Nephron (organoid): ENCODE measurements at regions not wholly inside any gene's neighbourhood (a gene's known extent, or its start where the extent isn't known, plus 50 kb on each side); places are given as distances from the start of the nearest gene placed in this dataset.
"Not testable (repeated sequence)": the region's sequence is repeated elsewhere in the genome, so short reads cannot be mapped to it uniquely, and the experiment has no call there.

Experiments used
- H3K27ac Mint-ChIP-seq, 3 experiments: 2 replicates each; pipeline ENCODE4 v1.8.0; 2020; ENCODE audit warnings: mixed read lengths in 3 of 3, mild to moderate bottlenecking in 2 of 3, moderate library complexity in 1 of 3
- H3K27me3 Mint-ChIP-seq: 2 replicates; pipeline ENCODE4 v1.8.0; 2021; ENCODE audit warnings: low read depth, mild to moderate bottlenecking, moderate library complexity, mixed read lengths
- H3K36me3 Mint-ChIP-seq: 2 replicates; pipeline ENCODE4 v1.8.0; 2020; ENCODE audit warnings: low read depth, mixed read lengths
- H3K4me1 Mint-ChIP-seq: 2 replicates; pipeline ENCODE4 v1.8.0; 2020; ENCODE audit warnings: mixed read lengths
- H3K4me3 Mint-ChIP-seq, 3 experiments: 2 replicates each; pipeline ENCODE4 v1.8.0; 2020; ENCODE audit warnings: mild to moderate bottlenecking in 3 of 3, mixed read lengths in 3 of 3, moderate library complexity in 2 of 3
- H3K9me3 Mint-ChIP-seq: 2 replicates; pipeline ENCODE4 v1.8.0; 2020; ENCODE audit warnings: mixed read lengths
- CTCF ChIP-seq, 3 experiments: fragments of 200-600 bp; sonication (generic); IDR thresholded peaks; one replicate each; pipeline ENCODE4 v1.5.0; 2021; ENCODE audit warnings: antibody characterized with exemption in 3 of 3; ENCODE audit not compliant: unreplicated experiment in 3 of 3

DNA sequence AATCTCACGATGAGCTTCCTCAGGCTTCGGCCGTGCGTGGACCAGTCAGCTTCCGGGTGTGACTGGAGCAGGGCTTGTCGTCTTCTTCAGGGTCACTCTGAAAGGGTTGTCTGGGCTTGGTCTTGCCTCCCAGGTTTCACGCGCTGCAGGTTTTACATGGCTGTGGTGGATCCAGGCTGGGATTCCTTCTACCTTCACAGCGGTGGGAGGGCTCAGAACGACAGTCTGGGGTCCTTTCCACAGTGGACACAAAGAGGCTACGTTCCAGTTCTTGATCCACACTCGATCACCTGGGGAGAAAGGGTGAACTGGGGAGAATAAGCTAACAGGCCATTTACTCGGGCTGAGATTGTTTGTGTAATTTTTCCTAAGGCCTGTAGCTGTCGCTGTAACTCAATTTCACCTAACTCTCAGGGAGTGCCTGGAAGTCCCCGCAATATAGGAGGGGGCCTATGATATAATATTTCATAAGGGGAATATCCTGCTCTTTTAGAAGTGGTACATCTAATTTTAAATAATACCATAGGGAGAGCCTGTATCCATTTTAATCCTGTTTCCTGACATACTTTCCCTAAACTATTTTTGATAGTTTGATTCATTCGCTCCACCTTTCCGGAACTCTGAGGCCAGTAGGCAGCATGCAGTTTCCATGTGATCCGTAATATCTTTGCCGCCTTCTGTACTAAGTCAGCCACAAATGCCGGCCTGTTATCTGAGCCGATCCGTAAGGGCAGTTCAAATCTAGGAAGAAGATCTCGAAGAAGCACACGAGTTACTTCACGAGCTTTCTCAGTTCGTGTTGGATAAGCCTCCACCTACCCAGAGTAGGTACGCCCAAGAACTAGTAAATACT, 97.4 kb upstream of the ZNF195 start:
- peak overlapping the region in 1 of 3 experiments; percentile 72 for H3K27ac Mint-ChIP-seq
- H3K9me3 Mint-ChIP-seq, H3K36me3 Mint-ChIP-seq, H3K4me3 Mint-ChIP-seq, H3K4me1 Mint-ChIP-seq: not testable (repeated sequence)
- H3K27me3 Mint-ChIP-seq, result peaks cover 20% of the 10 kb centered on the region
- peak; percentile 17 to 25 (median 21) for TF ChIP-seq CTCF (IDR thresholded peaks at IDR 0.05; ENCODE audit: unreplicated experiment in 3 of 3)

- H3K36me3 Mint-ChIP-seq, H3K27ac Mint-ChIP-seq, H3K4me1 Mint-ChIP-seq, H3K9me3 Mint-ChIP-seq, H3K4me3 Mint-ChIP-seq: not testable (repeated sequence)
- peaks cover 19% of the 10 kb centered on the region for H3K27me3 Mint-ChIP-seq
These were observed 90.0 kb upstream of the ZNF195 start for GRCh38 chr11:3468963-3469362.

DNA sequence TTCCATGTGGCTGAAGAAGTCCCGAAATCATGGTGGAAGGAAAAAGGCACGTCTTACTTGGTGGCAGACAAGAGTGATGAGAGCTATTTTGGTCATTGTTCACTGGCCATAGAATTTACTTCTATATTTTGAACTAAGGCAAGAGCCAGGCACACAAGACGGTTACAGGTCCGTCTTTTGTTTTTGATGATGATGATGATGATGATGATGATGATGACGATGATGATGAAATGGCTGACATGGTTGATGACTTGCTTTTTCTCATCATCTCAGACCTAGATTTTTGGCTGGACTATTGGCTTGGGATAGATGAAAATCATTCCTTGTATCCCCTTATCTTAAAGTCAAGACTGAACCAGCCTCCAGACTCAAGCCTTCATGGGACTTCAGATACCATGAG, 88.7 kb upstream of the ZNF195 start:
- not testable (repeated sequence) for H3K36me3 Mint-ChIP-seq, H3K4me1 Mint-ChIP-seq, H3K9me3 Mint-ChIP-seq, H3K4me3 Mint-ChIP-seq, H3K27ac Mint-ChIP-seq
- H3K27me3 Mint-ChIP-seq, result peaks cover 15% of the 10 kb centered on the region

- not testable (repeated sequence) for H3K27ac Mint-ChIP-seq, H3K9me3 Mint-ChIP-seq, H3K4me3 Mint-ChIP-seq, H3K4me1 Mint-ChIP-seq, H3K36me3 Mint-ChIP-seq
- peaks cover 37% of the 10 kb centered on the region for H3K27me3 Mint-ChIP-seq
These were observed 76.7 kb upstream of the ZNF195 start for GRCh38 chr11:3455666-3456065.

DNA sequence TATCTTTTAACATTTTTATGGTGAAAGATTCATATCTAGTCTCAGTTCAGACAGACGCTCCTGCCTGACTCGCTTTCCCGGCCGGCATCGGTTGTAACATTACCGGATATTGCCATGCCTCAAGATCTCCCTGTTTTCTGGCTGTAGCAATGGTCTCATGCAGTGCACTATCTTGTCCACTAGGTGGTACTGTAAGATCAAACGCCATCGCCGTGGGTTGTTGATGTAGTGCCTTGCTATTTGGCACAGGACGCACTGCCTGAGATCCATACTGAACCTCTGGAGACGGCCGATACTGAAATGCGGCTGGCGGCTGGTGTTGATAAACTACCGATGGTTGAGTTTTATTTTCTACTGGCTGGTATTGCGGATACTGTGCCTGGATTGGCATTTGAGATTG, 75.9 kb upstream of the ZNF195 start:
- peaks cover 37% of the 10 kb centered on the region for H3K27me3 Mint-ChIP-seq

DNA sequence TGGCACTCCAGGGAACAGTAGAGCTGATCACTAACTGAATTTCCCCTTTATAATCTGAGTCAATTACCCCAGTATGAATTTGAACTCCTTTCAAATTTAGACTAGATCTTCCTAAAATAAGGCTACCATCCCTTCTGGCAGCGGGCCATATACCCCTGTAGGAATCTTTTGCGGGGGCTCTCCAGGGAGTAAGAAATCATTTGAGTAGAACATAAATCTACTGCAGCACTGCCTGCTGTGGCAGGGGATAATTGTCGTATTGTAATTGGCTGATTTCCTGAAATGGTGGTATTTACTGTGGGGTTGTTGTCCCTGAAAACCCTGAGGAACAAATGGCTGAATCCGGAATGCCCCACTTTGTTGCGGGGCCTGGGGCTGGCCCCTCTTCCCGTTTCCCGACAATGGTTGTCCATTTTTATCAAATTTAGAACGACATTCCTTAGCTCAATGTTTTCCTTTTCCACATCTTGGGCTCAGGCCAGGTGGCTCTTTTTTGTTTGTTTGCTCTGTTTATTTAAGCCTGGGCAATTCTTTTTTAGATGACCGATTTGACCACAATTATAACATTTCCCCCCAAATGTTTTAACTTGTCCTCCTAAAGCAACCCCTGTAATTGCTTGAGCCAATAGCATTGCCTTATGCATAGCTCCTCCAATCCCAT, 74.8 kb upstream of the ZNF195 start:
- H3K27ac Mint-ChIP-seq, H3K9me3 Mint-ChIP-seq, H3K4me3 Mint-ChIP-seq, H3K4me1 Mint-ChIP-seq, H3K36me3 Mint-ChIP-seq: not testable (repeated sequence)
- H3K27me3 Mint-ChIP-seq, result peaks cover 37% of the 10 kb centered on the region

More for the DNA sequence above, 75.9 kb upstream of the ZNF195 start:
- not testable (repeated sequence) for H3K36me3 Mint-ChIP-seq, H3K27ac Mint-ChIP-seq, H3K4me3 Mint-ChIP-seq, H3K4me1 Mint-ChIP-seq, H3K9me3 Mint-ChIP-seq
- peak; percentile 74 to 79 (median 75) for TF ChIP-seq CTCF (IDR thresholded peaks at IDR 0.05; ENCODE audit: unreplicated experiment in 3 of 3)

- H3K4me1 Mint-ChIP-seq, H3K4me3 Mint-ChIP-seq, H3K9me3 Mint-ChIP-seq, H3K27ac Mint-ChIP-seq, H3K36me3 Mint-ChIP-seq: not testable (repeated sequence)
- H3K27me3 Mint-ChIP-seq, result peaks cover 29% of the 10 kb centered on the region
These were observed 71.9 kb upstream of the ZNF195 start for GRCh38 chr11:3450822-3451221.

GRCh38 chr11:3445535-3445934, 66.6 kb upstream of the ZNF195 start:
- not testable (repeated sequence) for H3K36me3 Mint-ChIP-seq, H3K9me3 Mint-ChIP-seq, H3K4me1 Mint-ChIP-seq, H3K4me3 Mint-ChIP-seq, H3K27ac Mint-ChIP-seq
- peaks cover 15% of the 10 kb centered on the region for H3K27me3 Mint-ChIP-seq

DNA sequence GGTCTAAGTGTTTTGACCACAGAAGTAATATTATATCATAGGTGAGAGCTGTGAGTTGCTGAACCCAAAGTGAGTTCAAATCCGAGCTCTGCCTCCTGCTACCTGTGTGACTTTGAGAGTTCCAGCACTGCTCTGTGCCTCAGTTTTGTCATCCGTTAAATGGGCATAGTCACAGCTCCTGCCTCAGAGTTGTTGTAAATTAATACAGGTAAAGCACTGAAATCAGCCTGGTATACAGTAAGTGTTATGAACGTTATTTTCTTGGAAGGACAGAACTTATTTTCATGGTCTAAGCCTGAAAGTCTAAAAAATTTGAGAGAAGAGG, 65.4 kb upstream of the ZNF195 start:
- H3K4me1 Mint-ChIP-seq, H3K36me3 Mint-ChIP-seq, H3K9me3 Mint-ChIP-seq, H3K4me3 Mint-ChIP-seq, H3K27ac Mint-ChIP-seq: not testable (repeated sequence)
- H3K27me3 Mint-ChIP-seq, result peaks cover 23% of the 10 kb centered on the region

DNA sequence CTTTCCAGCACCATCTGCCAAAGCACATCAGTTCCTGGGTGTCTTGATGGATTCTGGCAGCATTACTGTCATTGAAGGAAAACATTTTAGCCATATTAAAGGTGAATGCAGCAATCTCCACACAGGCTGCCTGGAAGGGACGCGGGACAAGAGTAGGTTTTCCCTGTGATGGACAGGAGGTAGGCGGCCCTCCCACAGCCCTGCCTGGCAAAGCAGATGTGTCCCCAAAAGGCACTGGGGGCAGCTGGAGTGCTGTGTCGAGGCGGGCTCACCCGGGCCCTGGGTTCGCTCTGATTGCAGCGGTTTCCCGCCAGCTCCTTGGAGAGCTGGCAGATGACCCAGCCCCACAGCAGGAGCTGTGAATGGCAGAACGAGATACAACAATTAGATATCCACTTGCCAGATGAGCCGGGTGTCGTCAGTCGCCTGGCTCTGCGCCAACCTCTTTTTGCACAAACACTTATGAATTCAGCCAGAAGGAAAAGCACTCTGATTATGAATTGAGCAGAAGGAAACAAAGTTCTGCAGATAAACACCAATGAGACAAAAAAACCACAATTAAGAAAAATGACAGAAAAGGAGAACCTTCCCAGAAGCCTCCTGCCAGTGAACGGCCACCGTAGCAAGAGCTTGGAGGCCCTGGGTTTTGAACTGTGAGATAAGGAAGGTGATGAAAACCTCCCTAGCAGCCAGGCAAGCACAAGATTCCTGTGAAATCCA, 64.9 kb upstream of the ZNF195 start:
- H3K4me1 Mint-ChIP-seq, H3K4me3 Mint-ChIP-seq, H3K36me3 Mint-ChIP-seq, H3K9me3 Mint-ChIP-seq: not testable (repeated sequence)
- H3K27me3 Mint-ChIP-seq, result peaks cover 26% of the 10 kb centered on the region
- H3K27ac Mint-ChIP-seq, result peak overlapping the region in 1 of 3 experiments; percentile 43

GRCh38 chr11:3437441-3437840, 58.5 kb upstream of the ZNF195 start:
- peaks cover 11% of the 10 kb centered on the region for H3K27me3 Mint-ChIP-seq
- not testable (repeated sequence) for H3K36me3 Mint-ChIP-seq, H3K4me1 Mint-ChIP-seq, H3K9me3 Mint-ChIP-seq, H3K4me3 Mint-ChIP-seq, H3K27ac Mint-ChIP-seq
